Activated CD8-positive, alpha-beta T cell treated with anti-CD3 and anti-CD28 coated beads, Interleukin-2, amount 10 ng/mL, durations not matched to agents 7 days and 5 days (primary cell): ENCODE measurements at regions not wholly inside any gene's neighbourhood (a gene's known extent, or its start where the extent isn't known, plus 50 kb on each side); places are given as distances from the start of the nearest gene placed in this dataset.
"Not testable (repeated sequence)": the region's sequence is repeated elsewhere in the genome, so short reads cannot be mapped to it uniquely, and the experiment has no call there.

Experiments used
- ATAC-seq: fragments of 150-1000 bp; cut with Tn5 transposase; one replicate; pipeline ENCODE4 v1.10.0; 2021; ENCODE audit warnings: moderate library complexity
- CTCF ChIA-PET: fragments of 350-600 bp; sonication (Branson Sonifier 250); formaldehyde crosslinking; loops from one replicate; lab custom pipeline; 2021; ENCODE audit warnings: antibody characterized with exemption; lab: Charles Lee
- POLR2A ChIA-PET: fragments of 350-600 bp; sonication (Branson Sonifier 250); formaldehyde crosslinking; loops from one replicate; lab custom pipeline; 2021; ENCODE audit warnings: antibody characterized with exemption; lab: Charles Lee
- DNase-seq: peaks from one replicate; pipeline ENCODE4 v3.0.0-alpha.2; 2020
- H3K27ac Mint-ChIP-seq: one replicate; pipeline ENCODE4 v1.8.0; 2021; ENCODE audit warnings: mild to moderate bottlenecking, mixed read lengths
- H3K27me3 Mint-ChIP-seq: one replicate; pipeline ENCODE4 v1.8.0; 2021; ENCODE audit warnings: low read depth, mixed read lengths
- H3K36me3 Mint-ChIP-seq: one replicate; pipeline ENCODE4 v1.8.0; 2021; ENCODE audit warnings: low read depth, mixed read lengths
- H3K4me1 Mint-ChIP-seq: one replicate; pipeline ENCODE4 v1.8.0; 2021; ENCODE audit warnings: low read depth, mixed read lengths
- H3K4me3 Mint-ChIP-seq: one replicate; pipeline ENCODE4 v1.8.0; 2021; ENCODE audit warnings: mild to moderate bottlenecking, mixed read lengths
- H3K9me3 Mint-ChIP-seq: one replicate; pipeline ENCODE4 v1.8.0; 2022; ENCODE audit warnings: mixed read lengths; ENCODE audit not compliant: insufficient read depth

DNA sequence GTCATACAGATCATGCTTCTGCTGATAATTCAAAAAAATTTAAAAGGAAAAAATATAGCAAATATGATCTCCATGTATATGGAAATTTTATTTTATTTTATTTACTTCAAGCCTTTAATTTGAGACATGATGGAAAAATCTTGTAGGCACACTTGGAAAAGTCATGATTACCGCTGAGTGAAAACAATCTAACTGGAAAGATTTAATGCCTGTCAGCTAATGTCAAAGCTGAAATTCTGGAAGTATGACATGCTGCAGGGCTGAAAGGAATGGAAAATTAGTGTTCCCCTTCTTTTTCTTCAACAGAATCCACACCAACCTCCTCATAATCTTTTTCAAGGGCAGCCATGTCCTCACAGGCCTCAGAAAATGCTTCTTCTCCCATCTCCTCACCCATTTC lies 58.2 kb downstream of the RPRM start:
- POLR2A ChIA-PET, result no interaction called here
- Mint-ChIP-seq H3K9me3 (no peaks in the 10 kb centered on the region), H3K36me3 (no peaks in the 10 kb centered on the region), H3K27ac (no peak overlapping the region), H3K4me1 (no peaks in the 10 kb centered on the region), H3K4me3 (no peak overlapping the region), H3K27me3 (no peaks in the 10 kb centered on the region)
- CTCF ChIA-PET, result no interaction called here
- no peak for ATAC-seq
- no peak for DNase-seq

DNA sequence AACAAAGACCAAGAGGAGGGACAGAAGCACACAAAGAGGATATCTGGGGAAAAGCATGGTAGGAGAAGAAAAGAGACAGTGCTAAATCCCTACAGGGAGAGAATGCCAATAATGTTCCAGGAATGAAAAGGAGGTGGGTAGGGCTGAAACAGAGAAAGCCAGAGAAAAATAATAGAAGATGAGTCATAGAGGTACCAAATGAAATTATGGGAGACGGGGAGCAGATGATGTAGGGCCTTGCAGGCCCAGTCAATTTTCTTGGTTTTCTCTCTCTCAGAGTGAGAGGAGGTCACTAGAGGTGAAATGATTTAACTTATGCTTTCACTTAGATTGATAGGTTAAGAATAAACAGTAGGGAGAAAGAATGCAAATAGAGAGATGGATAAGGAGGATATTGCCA lies 61.5 kb downstream of the RPRM start:
- no peaks in the 10 kb centered on the region for H3K9me3 Mint-ChIP-seq
- H3K27ac Mint-ChIP-seq, result no peak overlapping the region
- ATAC-seq (no peak), DNase-seq (no peak)
- H3K36me3 Mint-ChIP-seq, result no peaks in the 10 kb centered on the region
- H3K4me1 Mint-ChIP-seq, result no peaks in the 10 kb centered on the region
- H3K4me3 Mint-ChIP-seq, result no peak overlapping the region
- no peaks in the 10 kb centered on the region for H3K27me3 Mint-ChIP-seq
- CTCF ChIA-PET, result no interaction called here
- POLR2A ChIA-PET, result no interaction called here

DNA sequence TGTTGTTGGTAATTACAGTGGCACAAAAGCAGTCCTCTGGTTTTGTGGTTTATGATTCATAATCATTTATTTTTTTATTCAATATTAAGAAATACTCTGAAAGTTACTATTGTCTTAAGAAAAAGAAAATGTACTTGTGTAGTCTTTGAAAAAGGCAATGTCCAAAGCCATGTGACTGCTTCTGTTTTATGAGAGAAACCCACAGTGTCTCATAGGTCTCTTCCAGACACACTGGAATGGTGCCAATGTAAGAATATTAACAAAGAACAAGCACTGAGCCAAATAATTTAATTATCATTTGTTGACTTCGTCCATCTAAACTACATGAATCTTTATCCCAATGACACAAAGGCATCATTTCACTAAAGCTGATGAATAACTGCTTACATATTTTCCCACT lies 62.5 kb downstream of the RPRM start:
- ChIA-PET CTCF (no interaction called here), POLR2A (no interaction called here)
- Mint-ChIP-seq H3K27me3 (no peaks in the 10 kb centered on the region), H3K36me3 (no peaks in the 10 kb centered on the region), H3K9me3 (no peaks in the 10 kb centered on the region), H3K4me1 (no peaks in the 10 kb centered on the region), H3K27ac (no peak overlapping the region), H3K4me3 (no peak overlapping the region)
- ATAC-seq, result no peak
- no peak for DNase-seq

DNA sequence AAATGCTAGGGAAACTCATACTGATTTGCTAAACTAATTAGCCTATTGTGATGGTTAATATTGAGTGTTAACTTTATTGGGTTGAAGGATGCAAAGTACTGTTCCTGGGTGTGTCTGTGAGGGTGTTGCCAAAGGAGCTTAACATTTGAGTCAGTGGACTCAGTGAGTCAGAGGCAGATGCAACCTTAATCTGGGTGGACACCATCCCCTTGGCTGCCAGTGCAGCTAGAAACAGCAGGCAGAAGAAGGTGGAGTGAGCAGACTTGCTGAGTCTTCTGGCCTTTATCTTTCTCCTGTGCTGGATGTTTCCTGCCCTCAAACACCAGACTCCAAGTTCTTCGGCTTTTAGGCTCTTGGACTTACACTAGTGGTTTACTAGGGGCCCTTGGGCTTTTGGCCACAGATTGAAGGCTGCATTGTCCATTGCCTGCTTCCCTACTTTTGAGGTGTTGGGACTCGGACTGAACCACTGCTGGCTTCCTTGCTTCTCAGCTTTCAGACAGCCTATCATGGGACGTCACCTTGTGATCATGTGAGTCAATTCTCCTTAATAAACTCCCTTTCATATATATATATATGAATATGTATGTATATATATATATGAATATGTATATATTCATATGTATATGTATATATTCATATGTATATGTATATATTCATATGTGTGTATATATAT lies 69.7 kb downstream of the RPRM start:
- ATAC-seq, result no peak
- no peaks in the 10 kb centered on the region for H3K36me3 Mint-ChIP-seq
- no peak overlapping the region for H3K27ac Mint-ChIP-seq
- H3K9me3 Mint-ChIP-seq, result no peaks in the 10 kb centered on the region
- H3K27me3 Mint-ChIP-seq, result no peaks in the 10 kb centered on the region
- ChIA-PET CTCF (no interaction called here), POLR2A (interaction anchor here (0.7 kb wide), 1 partner anchor 293 kb away, joined by 3 read pairs; no protein-coding TSS in a partner anchor)
- DNase-seq, result no peak
- H3K4me3 Mint-ChIP-seq, result no peak overlapping the region
- no peaks in the 10 kb centered on the region for H3K4me1 Mint-ChIP-seq

DNA sequence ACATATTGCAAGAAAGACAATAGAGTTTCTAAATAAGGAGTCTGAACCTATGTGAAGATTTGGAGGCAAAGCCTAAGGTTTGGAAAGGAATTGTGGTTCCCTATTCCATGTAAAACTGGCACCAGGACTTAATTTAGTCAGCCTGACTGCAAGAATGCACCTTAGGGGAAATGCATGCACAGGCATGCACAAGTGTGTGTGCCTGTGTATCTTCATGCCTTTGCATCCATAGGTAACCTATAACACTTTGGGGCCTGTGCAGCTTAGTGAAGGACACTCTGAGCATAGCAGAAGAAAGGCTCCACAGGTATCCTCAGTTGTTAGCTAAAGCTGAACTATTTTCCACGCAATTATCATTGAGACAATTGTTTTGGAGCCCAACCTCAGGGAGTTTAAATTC lies 73.4 kb downstream of the RPRM start:
- Mint-ChIP-seq H3K4me1 (no peaks in the 10 kb centered on the region), H3K27me3 (no peaks in the 10 kb centered on the region), H3K4me3 (no peak overlapping the region), H3K27ac (no peak overlapping the region), H3K9me3 (no peaks in the 10 kb centered on the region), H3K36me3 (no peaks in the 10 kb centered on the region)
- ATAC-seq (no peak), DNase-seq (no peak)
- POLR2A ChIA-PET, result no interaction called here
- CTCF ChIA-PET, result interaction anchor here (1.3 kb wide), 1 partner anchor 195 kb away, joined by 3 read pairs; no protein-coding TSS in a partner anchor

DNA sequence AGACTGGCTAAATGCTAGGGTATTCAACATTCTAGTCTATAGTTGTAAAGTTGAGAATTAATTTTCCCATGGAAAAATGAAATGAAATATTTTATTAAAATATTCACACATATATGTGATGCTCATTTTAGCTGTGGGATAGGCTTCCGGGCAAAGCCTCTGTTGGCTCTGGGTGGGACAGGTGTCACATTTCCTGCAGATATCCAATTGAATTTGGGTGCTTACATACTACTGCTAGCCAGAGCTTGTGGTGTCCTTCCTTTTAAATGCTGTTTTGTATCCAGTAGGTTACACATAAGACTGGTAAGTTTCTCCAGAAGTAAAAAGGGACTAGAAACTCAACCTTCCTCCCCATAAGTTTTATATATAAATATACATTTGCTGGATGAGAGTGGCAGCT lies 73.8 kb downstream of the RPRM start:
- H3K4me3 Mint-ChIP-seq, result no peak overlapping the region
- ATAC-seq (no peak), DNase-seq (no peak)
- H3K36me3 Mint-ChIP-seq, result no peaks in the 10 kb centered on the region
- ChIA-PET CTCF (interaction anchor here (1.3 kb wide), 1 partner anchor 196 kb away, joined by 3 read pairs; no protein-coding TSS in a partner anchor), POLR2A (no interaction called here)
- H3K27ac Mint-ChIP-seq, result no peak overlapping the region
- H3K9me3 Mint-ChIP-seq, result no peaks in the 10 kb centered on the region
- H3K4me1 Mint-ChIP-seq, result no peaks in the 10 kb centered on the region
- H3K27me3 Mint-ChIP-seq, result no peaks in the 10 kb centered on the region

DNA sequence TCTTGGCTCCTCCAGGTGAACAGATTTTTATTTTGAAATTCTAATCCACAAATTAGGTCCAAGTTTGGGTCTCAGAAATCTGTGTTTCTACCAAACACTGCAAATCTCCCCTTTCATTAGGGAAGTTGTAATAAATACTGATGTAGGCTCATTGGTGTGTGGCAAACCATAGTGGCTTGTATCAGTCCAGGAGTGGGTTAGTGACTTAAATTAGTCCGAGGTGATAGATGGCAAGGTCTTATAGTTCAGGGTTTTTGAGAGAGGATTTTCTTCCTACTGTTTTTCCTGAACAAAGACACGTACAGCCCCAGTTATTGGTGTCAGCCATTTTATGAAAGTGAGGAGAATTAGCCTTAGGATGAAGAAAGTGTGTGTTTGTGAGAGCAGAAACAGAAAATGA lies 74.6 kb downstream of the RPRM start:
- no peaks in the 10 kb centered on the region for H3K36me3 Mint-ChIP-seq
- ChIA-PET POLR2A (no interaction called here), CTCF (no interaction called here)
- H3K9me3 Mint-ChIP-seq, result no peaks in the 10 kb centered on the region
- H3K27ac Mint-ChIP-seq, result no peak overlapping the region
- H3K27me3 Mint-ChIP-seq, result no peaks in the 10 kb centered on the region
- ATAC-seq, result no peak
- no peak for DNase-seq
- H3K4me3 Mint-ChIP-seq, result no peak overlapping the region
- H3K4me1 Mint-ChIP-seq, result no peaks in the 10 kb centered on the region

DNA sequence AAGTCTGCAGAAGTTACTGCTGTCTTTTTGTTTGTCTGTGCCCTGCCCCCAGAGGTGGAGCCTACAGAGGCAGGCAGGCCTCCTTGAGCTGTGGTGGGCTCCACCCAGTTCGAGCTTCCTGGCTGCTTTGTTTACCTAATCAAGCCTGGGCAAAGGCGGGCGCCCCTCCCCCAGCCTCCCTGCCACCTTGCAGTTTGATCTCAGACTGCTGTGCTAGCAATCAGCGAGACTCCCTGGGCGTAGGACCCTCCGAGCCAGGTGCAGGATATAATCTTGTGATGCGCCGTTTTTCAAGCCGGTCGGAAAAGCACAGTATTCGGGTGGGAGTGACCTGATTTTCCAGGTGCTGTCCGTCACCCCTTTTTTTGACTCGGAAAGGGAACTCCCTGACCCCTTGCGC lies 75.2 kb downstream of the RPRM start:
- H3K27me3 Mint-ChIP-seq, H3K4me1 Mint-ChIP-seq, DNase-seq, ATAC-seq, H3K9me3 Mint-ChIP-seq, POLR2A ChIA-PET, H3K4me3 Mint-ChIP-seq, H3K27ac Mint-ChIP-seq, CTCF ChIA-PET, H3K36me3 Mint-ChIP-seq: not testable (repeated sequence)

DNA sequence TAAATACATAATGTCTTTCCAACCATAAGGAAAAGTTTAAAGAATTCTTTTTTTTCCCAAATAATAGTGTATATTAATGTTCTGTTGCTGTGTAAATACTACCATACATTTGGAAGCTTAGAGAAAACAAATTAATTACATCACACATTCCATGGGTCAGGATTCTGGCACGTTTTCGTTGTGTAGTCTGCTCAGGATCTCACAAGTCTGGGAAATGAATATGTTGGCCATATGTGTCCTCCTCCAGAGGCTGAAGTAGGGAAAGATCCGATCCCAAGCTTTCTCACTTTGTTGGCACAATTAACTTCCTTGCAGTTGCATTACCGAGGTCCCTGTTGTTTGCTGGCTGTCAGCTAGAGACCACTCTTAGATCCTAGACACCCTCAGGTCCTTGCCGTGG lies 83.9 kb downstream of the RPRM start:
- ChIA-PET POLR2A (no interaction called here), CTCF (no interaction called here)
- H3K36me3 Mint-ChIP-seq, result no peaks in the 10 kb centered on the region
- DNase-seq, result no peak
- no peak for ATAC-seq
- H3K4me3 Mint-ChIP-seq, result no peak overlapping the region
- no peaks in the 10 kb centered on the region for H3K9me3 Mint-ChIP-seq
- no peaks in the 10 kb centered on the region for H3K4me1 Mint-ChIP-seq
- H3K27ac Mint-ChIP-seq, result no peak overlapping the region
- no peaks in the 10 kb centered on the region for H3K27me3 Mint-ChIP-seq

DNA sequence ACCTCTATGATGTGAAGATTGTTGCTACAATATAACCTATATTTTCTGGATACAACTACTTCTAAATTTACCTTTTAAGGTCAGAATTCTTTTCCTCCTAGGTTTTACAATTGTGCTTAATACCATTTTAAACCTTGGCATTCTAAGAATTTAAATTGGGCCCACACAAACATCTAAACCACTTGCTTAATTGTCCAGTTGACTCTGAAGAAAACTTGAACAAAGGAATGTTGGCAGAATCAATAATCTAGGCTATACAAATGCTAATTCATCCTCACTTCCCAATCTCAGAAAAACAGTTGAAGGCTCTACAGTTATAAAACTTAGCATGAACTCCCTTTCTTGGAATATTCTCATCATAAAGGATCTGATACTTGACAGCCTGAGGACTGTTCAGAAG lies 84.3 kb downstream of the RPRM start:
- Mint-ChIP-seq H3K36me3 (no peaks in the 10 kb centered on the region), H3K4me1 (no peaks in the 10 kb centered on the region), H3K27ac (no peak overlapping the region), H3K4me3 (no peak overlapping the region), H3K27me3 (no peaks in the 10 kb centered on the region), H3K9me3 (no peaks in the 10 kb centered on the region)
- ATAC-seq (no peak), DNase-seq (no peak)
- CTCF ChIA-PET, result no interaction called here
- POLR2A ChIA-PET, result no interaction called here

DNA sequence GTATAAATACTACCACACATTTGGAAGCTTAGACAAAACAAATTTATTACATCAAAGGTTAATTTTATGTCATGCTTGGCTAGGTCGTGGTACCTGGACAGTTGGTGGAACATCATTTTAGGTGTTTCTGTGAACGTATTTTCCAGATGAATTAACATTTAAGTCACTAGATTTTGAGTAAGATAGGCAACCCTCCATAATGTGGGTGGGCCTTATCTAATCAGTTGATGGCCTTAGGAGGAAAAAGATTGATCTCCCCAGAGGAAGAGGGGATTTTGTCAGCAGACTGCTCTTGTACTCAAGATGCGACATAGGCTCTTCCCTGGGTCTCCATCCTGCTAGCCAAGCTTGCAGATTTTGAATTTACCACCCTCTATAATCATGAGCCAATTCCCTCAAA lies 85.0 kb downstream of the RPRM start:
- H3K36me3 Mint-ChIP-seq, result no peaks in the 10 kb centered on the region
- no peak for ATAC-seq
- H3K4me1 Mint-ChIP-seq, result no peaks in the 10 kb centered on the region
- CTCF ChIA-PET, result no interaction called here
- DNase-seq, result no peak
- H3K9me3 Mint-ChIP-seq, result no peaks in the 10 kb centered on the region
- H3K4me3 Mint-ChIP-seq, result no peak overlapping the region
- no peaks in the 10 kb centered on the region for H3K27me3 Mint-ChIP-seq
- POLR2A ChIA-PET, result no interaction called here
- H3K27ac Mint-ChIP-seq, result no peak overlapping the region

DNA sequence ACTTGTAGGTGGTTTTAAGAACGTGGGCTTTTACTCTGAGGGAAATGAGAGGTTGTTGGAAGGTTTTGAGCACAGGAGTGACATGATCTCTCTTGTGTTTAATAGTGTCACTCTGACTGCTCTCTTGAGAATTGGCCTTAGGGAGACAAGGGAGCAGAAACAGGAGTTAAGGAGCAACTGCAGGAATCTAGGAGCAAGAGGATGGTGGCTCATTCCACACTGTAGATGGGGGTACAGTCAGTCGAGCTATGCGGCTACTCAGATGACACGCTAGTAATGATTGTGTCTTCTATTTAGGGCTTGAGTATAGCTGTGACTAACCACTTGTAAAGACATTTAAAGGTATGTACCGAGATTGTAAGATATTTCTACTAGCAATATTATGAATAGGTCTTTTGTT lies 87.4 kb downstream of the RPRM start:
- CTCF ChIA-PET, result no interaction called here
- DNase-seq (no peak), ATAC-seq (no peak)
- H3K4me3 Mint-ChIP-seq, result no peak overlapping the region
- no peaks in the 10 kb centered on the region for H3K4me1 Mint-ChIP-seq
- no peaks in the 10 kb centered on the region for H3K36me3 Mint-ChIP-seq
- no peaks in the 10 kb centered on the region for H3K9me3 Mint-ChIP-seq
- POLR2A ChIA-PET, result no interaction called here
- no peak overlapping the region for H3K27ac Mint-ChIP-seq
- H3K27me3 Mint-ChIP-seq, result no peaks in the 10 kb centered on the region

DNA sequence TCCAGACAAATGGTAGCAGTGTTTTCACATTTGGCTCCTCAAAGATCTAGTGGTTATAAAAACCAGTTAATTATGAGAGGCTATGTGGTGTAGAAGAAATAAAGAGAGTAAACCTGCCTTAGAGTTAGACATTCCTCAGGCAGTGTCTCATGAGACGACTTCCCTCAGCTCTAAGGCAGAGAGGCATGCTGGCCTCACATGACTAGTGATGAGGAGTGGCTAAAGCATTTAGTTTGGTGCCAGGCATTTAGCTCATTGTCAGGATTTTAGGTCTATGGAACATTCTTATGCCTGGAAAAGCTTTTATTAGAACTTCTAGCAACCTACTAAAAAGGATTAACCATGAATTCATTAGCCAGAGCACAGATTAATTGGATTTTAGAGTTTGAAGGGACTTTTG lies 90.3 kb downstream of the RPRM start:
- no peaks in the 10 kb centered on the region for H3K4me1 Mint-ChIP-seq
- H3K27ac Mint-ChIP-seq, result no peak overlapping the region
- H3K9me3 Mint-ChIP-seq, result no peaks in the 10 kb centered on the region
- no peaks in the 10 kb centered on the region for H3K27me3 Mint-ChIP-seq
- POLR2A ChIA-PET, result no interaction called here
- no peak overlapping the region for H3K4me3 Mint-ChIP-seq
- ATAC-seq, result no peak
- H3K36me3 Mint-ChIP-seq, result no peaks in the 10 kb centered on the region
- no peak for DNase-seq
- CTCF ChIA-PET, result no interaction called here
